Urothelium cell line (cell line): ENCODE measurements at regions not wholly inside any gene's neighbourhood (a gene's known extent, or its start where the extent isn't known, plus 50 kb on each side); places are given as distances from the start of the nearest gene placed in this dataset.

Experiments
- DNase-seq: peaks from one replicate; pipeline ENCODE4 v3.0.0; 2011; ENCODE audit warnings: low spot score, mixed read lengths
- FAIRE-seq: peaks from 2 replicates; lab custom pipeline; 2011; peaks lifted over from hg19 to GRCh38; lab: Jason Lieb, UNC

DNA sequence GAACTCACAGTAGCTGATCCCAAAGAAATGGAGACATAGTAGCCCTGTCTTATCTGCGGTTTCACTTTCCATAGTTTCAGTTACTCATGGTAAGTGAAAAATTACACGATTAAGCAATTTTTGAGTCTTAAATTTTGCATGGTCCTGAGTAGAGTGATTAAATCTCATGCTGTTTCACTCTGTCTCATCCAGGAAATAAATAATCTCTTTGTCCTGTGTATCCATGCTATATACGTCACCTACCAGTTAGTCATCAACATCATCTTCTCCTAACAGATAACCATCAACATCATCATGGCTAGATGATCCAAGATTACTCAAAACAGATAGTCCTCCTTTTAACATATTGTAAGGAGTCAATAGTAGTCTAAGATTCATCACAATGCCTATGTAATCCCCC lies 1589.3 kb downstream of the BRINP3 start:
- DNase-seq, result no peak

GRCh38 chr1:188889166-188889565 lies 1588.5 kb downstream of the BRINP3 start:
- DNase-seq, result no peak
- no peak for FAIRE-seq

More for the DNA sequence above, 1589.3 kb downstream of the BRINP3 start:
- FAIRE-seq, result no peak

DNA sequence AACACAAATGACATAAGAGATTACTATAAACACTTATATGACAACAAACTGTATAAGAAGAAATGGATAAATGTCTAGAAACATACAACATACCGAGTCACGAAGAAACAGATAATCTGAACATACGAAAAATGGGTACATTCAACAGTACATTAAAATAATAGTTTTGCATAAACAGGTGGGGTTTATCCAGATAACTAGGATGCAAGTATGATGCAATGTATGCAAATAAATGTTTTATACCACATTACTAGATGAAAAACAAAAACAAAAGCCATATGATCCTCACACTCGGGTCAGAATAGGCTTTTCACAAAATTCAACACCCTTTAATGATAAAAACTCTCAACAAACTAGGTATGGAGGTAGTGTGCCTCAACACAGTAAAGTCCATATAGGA lies 1585.7 kb downstream of the BRINP3 start:
- DNase-seq (no peak), FAIRE-seq (no peak)

GRCh38 chr1:188895611-188896010 lies 1582.1 kb downstream of the BRINP3 start:
- FAIRE-seq (no peak), DNase-seq (no peak)

DNA sequence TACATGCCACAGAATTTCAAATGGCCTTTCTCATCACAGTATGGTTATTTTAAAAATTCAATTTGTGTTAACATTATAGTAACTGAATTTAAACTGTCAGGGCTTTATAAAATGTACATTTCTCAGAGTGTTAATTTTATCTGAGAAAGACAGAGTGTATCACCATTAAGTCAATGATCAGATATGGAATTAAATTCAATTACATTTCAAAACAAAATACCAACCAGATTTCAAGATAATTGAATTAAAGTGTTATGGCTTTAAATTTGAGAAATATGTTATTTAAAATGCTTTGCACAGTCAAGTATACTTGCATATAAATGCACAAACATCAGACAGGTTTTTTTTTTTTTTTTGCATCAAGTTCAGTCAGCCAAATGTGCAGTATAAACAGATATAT lies 1574.4 kb downstream of the BRINP3 start:
- FAIRE-seq (no peak), DNase-seq (no peak)

DNA sequence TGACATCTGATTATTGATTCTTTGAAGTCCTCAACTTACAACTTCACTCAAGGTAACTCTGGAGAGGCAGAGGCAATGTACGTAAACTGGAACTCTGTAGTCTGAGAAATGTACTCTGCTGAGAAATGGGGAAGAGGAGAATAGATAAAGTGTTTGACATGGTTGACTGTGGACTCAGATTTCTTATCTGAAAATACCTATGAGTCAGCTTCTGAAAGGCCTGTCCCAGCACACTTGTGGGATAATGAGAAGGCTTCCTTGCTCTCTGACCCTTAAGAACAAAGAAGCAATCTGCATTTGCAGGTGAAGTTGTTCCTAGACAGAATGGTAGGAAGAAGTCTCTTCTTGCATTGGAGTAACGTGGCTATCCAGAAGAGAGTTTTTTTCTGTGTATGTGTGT lies 1573.5 kb downstream of the BRINP3 start:
- no peak for DNase-seq
- no peak for FAIRE-seq

- DNase-seq, result no peak
- FAIRE-seq, result no peak
Measured at GRCh38 chr1:188906921-188907641, 1570.6 kb downstream of the BRINP3 start.

- FAIRE-seq (no peak), DNase-seq (no peak)
Measured at GRCh38 chr1:188930382-188930781, 1547.3 kb downstream of the BRINP3 start.

DNA sequence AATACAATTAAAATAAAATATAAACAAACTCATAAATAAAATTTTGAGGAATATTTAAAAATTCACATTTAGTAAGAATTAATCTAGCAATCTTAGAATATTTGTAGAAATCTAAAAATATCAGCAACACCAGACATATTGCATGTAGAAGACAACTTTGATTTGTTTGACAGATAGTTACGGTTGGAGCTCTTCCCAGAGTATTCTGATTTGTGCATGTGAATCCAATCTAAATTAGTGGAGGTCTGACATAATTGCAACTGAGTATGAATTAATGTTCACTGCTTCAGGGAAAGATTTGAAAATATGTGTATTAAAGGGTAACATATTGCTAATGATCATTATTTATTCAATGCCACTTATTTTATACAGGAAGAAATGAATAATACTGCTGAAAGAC lies 1546.2 kb downstream of the BRINP3 start:
- FAIRE-seq (no peak), DNase-seq (no peak)

DNA sequence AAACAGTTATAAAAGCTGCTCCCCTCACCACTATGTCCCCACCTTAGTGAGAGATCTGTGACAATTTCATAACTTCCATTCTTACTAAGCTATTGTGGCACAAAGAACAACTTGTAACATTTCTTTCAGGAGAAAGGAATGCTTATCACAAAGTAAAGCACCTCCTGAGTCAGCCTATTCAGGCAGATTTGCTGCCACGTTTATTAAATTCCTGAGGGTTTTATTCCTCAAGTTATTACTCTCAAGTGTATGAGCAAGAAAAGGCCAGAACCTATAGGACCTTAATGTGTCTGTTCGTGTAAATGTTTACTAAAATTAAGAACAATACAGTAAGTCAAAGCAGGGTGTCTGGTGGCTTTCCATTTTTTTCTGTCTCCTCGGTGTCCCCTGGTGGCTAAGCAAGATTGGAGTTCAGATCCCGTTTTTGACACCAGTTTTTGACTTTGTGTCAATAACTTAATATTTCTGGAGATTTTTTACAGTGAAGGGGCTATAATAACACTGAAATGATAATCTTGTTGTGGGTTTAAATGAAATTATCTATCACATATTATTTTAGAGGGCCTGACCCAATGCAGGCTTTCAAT lies 1539.6 kb downstream of the BRINP3 start:
- DNase-seq, result no peak
- no peak for FAIRE-seq

DNA sequence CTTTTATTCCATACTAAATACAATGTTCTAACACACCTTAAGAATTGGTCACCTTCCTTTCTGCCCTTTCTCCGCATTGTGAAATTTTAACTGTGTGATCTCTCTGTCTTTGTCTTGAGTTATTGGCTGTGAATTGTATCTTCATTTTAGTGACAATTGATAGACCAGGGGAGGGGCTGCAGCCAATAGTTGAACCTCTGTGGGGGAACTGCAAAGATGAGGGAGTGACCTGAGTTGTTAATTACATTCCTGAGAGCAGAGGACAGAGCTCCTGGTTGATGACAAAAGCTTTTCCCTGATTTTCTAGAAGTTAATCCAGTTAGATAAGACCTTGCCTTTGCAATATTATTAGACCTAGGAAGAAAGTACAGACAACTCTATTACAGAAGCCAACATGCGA lies 1535.7 kb downstream of the BRINP3 start:
- DNase-seq (no peak), FAIRE-seq (no peak)

GRCh38 chr1:188949701-188950100 lies 1528.0 kb downstream of the BRINP3 start:
- no peak for FAIRE-seq
- no peak for DNase-seq

GRCh38 chr1:188958461-188959115 lies 1519.1 kb downstream of the BRINP3 start:
- DNase-seq, result no peak
- no peak for FAIRE-seq

GRCh38 chr1:188986745-188987417 lies 1490.8 kb downstream of the BRINP3 start:
- no peak for DNase-seq
- no peak for FAIRE-seq

- DNase-seq (peak; percentile 2), FAIRE-seq (no peak)
Measured at GRCh38 chr1:188988589-188988988, 1489.1 kb downstream of the BRINP3 start.

DNA sequence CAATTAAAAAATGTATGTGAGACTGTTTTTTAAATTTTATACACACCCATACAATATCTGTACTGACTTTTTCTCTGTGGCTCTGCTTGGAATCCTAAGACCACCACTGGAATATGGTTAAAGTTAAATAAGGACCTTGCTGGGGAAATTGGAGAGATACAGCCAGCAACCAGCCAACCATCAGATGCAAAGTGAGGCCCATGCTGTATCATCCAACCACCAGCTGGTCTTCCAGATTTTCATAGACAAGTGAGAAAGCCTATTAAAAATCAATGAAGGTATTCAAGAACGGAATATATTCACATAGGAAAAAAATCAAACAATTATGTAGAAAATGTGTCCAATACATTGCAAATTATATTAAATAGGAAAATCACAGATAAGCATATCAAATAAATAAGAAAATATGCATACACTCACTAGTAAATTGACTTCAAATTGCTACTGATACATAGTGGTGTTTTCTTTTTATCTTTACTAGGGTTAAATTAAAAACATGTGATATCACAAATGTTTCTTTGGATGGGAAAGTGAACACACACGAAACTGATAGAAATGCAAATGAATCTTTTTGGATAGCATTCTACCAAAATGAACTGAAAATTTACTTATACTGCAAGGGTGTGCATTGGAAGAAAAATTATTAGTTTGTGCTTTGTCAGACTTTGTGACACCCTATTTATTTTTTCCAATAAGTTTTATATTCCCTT lies 1486.3 kb downstream of the BRINP3 start:
- DNase-seq (no peak), FAIRE-seq (no peak)

DNA sequence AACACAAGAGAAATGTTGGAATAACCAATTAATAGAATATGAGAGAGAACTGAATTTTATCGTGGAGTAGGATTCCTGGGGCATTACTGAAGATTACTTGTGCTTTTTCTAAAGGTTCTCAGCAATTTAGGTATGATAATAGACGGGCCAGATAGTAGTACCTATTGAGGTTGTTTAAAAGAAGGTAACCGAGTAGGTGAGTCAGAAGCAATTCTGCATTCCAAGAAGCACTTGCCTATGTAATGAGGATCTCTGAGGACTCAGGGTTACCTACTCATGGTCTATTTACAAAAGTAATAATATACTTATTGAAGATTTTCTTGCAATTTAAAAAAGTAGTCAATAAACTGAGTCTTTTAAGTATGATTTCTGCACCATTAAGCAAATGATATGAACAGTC lies 1469.8 kb downstream of the BRINP3 start:
- FAIRE-seq (no peak), DNase-seq (no peak)

DNA sequence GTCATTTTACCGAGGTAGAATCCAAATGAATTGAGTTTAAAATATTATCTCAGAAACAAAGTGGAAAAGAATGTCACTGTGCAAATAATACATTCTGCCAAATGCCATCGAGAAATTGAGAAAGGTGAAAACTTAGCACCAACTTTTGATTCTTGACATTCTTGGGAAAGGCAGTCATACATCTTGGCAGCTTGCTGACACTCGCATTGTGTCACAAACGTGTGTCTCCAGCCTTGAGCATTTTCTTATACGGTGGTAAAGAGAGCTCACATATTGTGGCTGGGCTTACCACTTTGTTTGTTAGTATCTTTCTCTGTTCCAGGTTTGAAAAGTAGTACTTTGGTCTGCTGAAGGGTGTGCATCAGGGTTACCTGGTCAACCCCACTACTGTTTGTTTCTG lies 1456.1 kb downstream of the BRINP3 start:
- FAIRE-seq (no peak), DNase-seq (peak; percentile 12)

GRCh38 chr1:189022015-189022414 lies 1455.6 kb downstream of the BRINP3 start:
- DNase-seq (no peak), FAIRE-seq (no peak)

DNA sequence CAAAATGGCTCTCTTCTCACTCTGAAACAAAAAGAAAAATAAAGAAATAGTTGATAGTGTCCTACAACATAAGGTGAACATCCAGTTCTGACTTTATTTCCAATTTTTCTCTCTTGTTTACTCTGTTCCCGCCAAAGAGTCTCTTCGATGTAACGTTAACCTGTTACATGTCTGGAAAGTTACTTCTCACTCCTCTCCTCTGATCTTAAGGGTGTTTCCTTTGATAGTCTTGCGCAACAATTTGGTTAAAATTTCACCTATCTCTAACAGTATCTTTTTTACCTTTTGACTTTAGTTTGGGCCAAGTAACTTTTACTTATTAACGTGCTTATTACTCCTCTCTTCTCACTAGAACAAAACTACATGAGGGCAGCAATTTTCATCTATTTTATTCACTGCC lies 1450.2 kb downstream of the BRINP3 start:
- FAIRE-seq, result no peak

DNA sequence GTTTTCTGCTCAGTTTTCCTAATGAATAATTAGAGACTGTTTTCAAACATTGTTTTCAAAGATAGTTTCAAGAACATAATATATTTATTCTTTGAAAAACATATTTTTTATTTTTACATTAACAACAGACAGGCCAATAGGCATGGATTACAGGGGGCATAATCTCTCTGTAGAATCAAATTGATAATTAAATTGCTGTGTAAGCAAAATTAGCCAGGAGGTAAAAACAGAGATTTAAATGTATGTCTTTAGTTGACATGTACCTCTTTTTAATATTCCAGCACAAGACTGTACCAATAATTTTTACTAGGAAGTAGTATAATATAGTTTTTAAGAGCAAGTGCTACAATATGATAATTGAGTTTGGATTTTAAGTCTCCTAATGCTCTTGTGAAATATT lies 1444.5 kb downstream of the BRINP3 start:
- no peak for FAIRE-seq
- DNase-seq, result no peak

More for the DNA sequence above, 1450.2 kb downstream of the BRINP3 start:
- DNase-seq, result no peak
